ENCODE measurements at regions not wholly inside any gene's neighbourhood (a gene's known extent, or its start where the extent isn't known, plus 50 kb on each side); places are given as distances from the start of the nearest gene placed in this dataset.
"Not testable (repeated sequence)": the region's sequence is repeated elsewhere in the genome, so short reads cannot be mapped to it uniquely, and the experiment has no call there.

DNA sequence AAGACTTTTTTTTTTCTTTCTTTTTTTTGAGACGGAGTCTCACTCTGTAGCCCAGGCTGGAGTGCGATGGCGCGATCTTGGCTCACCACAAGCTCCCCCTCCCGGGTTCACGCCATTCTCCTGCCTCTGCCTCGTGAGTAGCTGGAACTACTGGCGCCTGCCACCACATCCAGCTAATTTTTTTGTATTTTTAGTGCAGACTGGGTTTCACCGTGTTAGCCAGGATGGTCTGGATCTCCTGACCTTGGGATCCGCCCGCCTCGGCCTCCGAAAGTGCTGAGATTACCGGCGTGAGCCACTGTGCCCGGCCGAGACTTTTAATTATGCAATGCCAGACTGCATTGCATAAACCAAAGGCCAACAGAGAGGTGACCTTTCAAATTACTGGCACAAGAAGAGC, 62.6 kb upstream of the GOLGA8Q start:
- not testable (repeated sequence) for H2BK15ac ChIP-seq (ENCODE audit: low read length); H3K27me3 ChIP-seq (ENCODE audit: control insufficient read depth in 3 of 3, insufficient read depth in 3 of 3, low read depth in 1 of 3, low read length in 3 of 3); H2BK12ac ChIP-seq (ENCODE audit: low read length); H3K36me3 ChIP-seq (replicated peaks in 1 of 2; ENCODE audit: control insufficient read depth in 2 of 2, insufficient read depth in 2 of 2, low read length in 2 of 2); H2BK5ac ChIP-seq (ENCODE audit: low read length); H3K4me1 ChIP-seq (ENCODE audit: control insufficient read depth in 2 of 2, insufficient read depth in 1 of 2, low read depth in 1 of 2, low read length in 2 of 2); H3K14ac ChIP-seq (ENCODE audit: low read length); H3K9ac ChIP-seq (ENCODE audit: low read depth, low read length, poor library complexity); H3K18ac ChIP-seq (ENCODE audit: low read length); H3K4me2 ChIP-seq (ENCODE audit: insufficient read depth, low read length, poor library complexity, severe bottlenecking); H4K8ac ChIP-seq (ENCODE audit: low read depth, low read length); H2AFZ ChIP-seq (ENCODE audit: low read length); H3K9me3 ChIP-seq (replicated peaks in 1 of 2; ENCODE audit: control insufficient read depth in 2 of 2, insufficient read depth in 1 of 2, low read depth in 1 of 2, low read length in 2 of 2); H2BK120ac ChIP-seq (ENCODE audit: low read depth, low read length); H3K27ac ChIP-seq (replicated peaks; ENCODE audit: low read length); H3K4ac ChIP-seq (ENCODE audit: low read length); H4K91ac ChIP-seq (ENCODE audit: low read depth, low read length, poor library complexity); H2AK5ac ChIP-seq (ENCODE audit: low read depth, low read length); H3K4me3 ChIP-seq (ENCODE audit: low read length in 2 of 2); H3K23ac ChIP-seq (ENCODE audit: low read depth, low read length, poor library complexity); DNase-seq (ENCODE audit: low spot score); H3K79me1 ChIP-seq (ENCODE audit: low read depth, low read length)
- WGBS, 2 donors (ENCODE audit: extremely low coverage in 2 of 2, insufficient read length in 2 of 2, insufficient replicate concordance in 1 of 2), result no CpG with 5 or more reads among the region's 17 CpGs

DNA sequence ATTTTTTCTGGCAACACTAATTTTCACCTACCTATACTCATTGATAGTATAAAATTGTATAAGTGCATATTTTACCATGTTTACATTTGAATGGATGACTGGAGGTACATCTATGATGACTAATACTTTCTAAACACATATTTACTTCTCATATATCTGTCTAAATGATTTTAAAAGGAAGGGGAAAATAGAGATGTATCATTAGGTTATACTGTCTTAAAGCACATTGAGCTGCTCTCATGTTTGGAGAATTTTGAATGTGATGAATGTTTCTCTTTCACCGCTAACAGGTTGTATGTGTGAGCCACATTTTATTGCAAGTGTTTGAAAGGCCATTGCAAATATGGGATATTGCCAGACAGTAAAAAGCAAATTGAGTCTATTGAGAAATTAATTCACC, 61.5 kb upstream of the GOLGA8Q start:
- not testable (repeated sequence) for H4K91ac ChIP-seq (ENCODE audit: low read depth, low read length, poor library complexity); H2AK5ac ChIP-seq (ENCODE audit: low read depth, low read length); H3K4me1 ChIP-seq (ENCODE audit: control insufficient read depth in 2 of 2, insufficient read depth in 1 of 2, low read depth in 1 of 2, low read length in 2 of 2); H3K4ac ChIP-seq (ENCODE audit: low read length); H4K8ac ChIP-seq (ENCODE audit: low read depth, low read length); H2BK12ac ChIP-seq (ENCODE audit: low read length); H3K36me3 ChIP-seq (replicated peaks in 1 of 2; ENCODE audit: control insufficient read depth in 2 of 2, insufficient read depth in 2 of 2, low read length in 2 of 2); H3K79me1 ChIP-seq (ENCODE audit: low read depth, low read length); H3K14ac ChIP-seq (ENCODE audit: low read length); H3K4me3 ChIP-seq (ENCODE audit: low read length in 2 of 2); H3K9ac ChIP-seq (ENCODE audit: low read depth, low read length, poor library complexity); DNase-seq (ENCODE audit: low spot score); H2AFZ ChIP-seq (ENCODE audit: low read length); H2BK15ac ChIP-seq (ENCODE audit: low read length); H2BK120ac ChIP-seq (ENCODE audit: low read depth, low read length); H3K9me3 ChIP-seq (replicated peaks in 1 of 2; ENCODE audit: control insufficient read depth in 2 of 2, insufficient read depth in 1 of 2, low read depth in 1 of 2, low read length in 2 of 2); H3K18ac ChIP-seq (ENCODE audit: low read length); H3K27me3 ChIP-seq (ENCODE audit: control insufficient read depth in 3 of 3, insufficient read depth in 3 of 3, low read depth in 1 of 3, low read length in 3 of 3); H3K27ac ChIP-seq (replicated peaks; ENCODE audit: low read length); H3K23ac ChIP-seq (ENCODE audit: low read depth, low read length, poor library complexity); H3K4me2 ChIP-seq (ENCODE audit: insufficient read depth, low read length, poor library complexity, severe bottlenecking); H2BK5ac ChIP-seq (ENCODE audit: low read length)
- no CpG with 5 or more reads among the region's 1 CpG for WGBS, 2 donors (ENCODE audit: extremely low coverage in 2 of 2, insufficient read length in 2 of 2, insufficient replicate concordance in 1 of 2)

DNA sequence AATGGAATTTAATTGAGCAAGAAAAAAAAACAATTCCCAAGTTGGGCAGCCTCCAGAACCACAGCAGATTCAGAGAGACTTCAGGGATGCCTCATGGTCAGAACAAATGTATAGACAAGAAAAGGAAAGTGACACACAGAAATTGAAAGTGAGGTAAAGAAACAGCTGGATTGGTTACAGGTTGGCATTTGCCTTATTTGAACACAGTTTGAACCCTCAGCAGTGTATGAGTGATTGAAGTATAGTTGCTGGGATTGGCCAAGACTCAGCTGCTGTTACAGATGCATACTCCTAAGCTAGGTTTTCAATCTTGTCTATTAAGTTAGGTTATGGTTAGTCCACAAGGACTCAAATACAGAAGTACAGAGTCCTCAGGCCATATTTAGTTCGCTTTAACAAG, 57.9 kb upstream of the GOLGA8Q start:
- DNase-seq (ENCODE audit: low spot score); H2BK5ac ChIP-seq (ENCODE audit: low read length); H2BK120ac ChIP-seq (ENCODE audit: low read depth, low read length); H3K79me1 ChIP-seq (ENCODE audit: low read depth, low read length); H3K14ac ChIP-seq (ENCODE audit: low read length); H3K4me1 ChIP-seq (ENCODE audit: control insufficient read depth in 2 of 2, insufficient read depth in 1 of 2, low read depth in 1 of 2, low read length in 2 of 2); H2AFZ ChIP-seq (ENCODE audit: low read length); H2BK12ac ChIP-seq (ENCODE audit: low read length); H3K23ac ChIP-seq (ENCODE audit: low read depth, low read length, poor library complexity); H3K9ac ChIP-seq (ENCODE audit: low read depth, low read length, poor library complexity); H3K4me3 ChIP-seq (ENCODE audit: low read length in 2 of 2); H3K9me3 ChIP-seq (replicated peaks in 1 of 2; ENCODE audit: control insufficient read depth in 2 of 2, insufficient read depth in 1 of 2, low read depth in 1 of 2, low read length in 2 of 2); H3K27ac ChIP-seq (replicated peaks; ENCODE audit: low read length); H2BK15ac ChIP-seq (ENCODE audit: low read length); H3K4me2 ChIP-seq (ENCODE audit: insufficient read depth, low read length, poor library complexity, severe bottlenecking); H4K8ac ChIP-seq (ENCODE audit: low read depth, low read length); H4K91ac ChIP-seq (ENCODE audit: low read depth, low read length, poor library complexity); H3K4ac ChIP-seq (ENCODE audit: low read length); H2AK5ac ChIP-seq (ENCODE audit: low read depth, low read length); H3K18ac ChIP-seq (ENCODE audit: low read length); H3K27me3 ChIP-seq (ENCODE audit: control insufficient read depth in 3 of 3, insufficient read depth in 3 of 3, low read depth in 1 of 3, low read length in 3 of 3); H3K36me3 ChIP-seq (replicated peaks in 1 of 2; ENCODE audit: control insufficient read depth in 2 of 2, insufficient read depth in 2 of 2, low read length in 2 of 2): not testable (repeated sequence)
- WGBS, 2 donors (ENCODE audit: extremely low coverage in 2 of 2, insufficient read length in 2 of 2, insufficient replicate concordance in 1 of 2), result no CpG with 5 or more reads among the region's 1 CpG

DNA sequence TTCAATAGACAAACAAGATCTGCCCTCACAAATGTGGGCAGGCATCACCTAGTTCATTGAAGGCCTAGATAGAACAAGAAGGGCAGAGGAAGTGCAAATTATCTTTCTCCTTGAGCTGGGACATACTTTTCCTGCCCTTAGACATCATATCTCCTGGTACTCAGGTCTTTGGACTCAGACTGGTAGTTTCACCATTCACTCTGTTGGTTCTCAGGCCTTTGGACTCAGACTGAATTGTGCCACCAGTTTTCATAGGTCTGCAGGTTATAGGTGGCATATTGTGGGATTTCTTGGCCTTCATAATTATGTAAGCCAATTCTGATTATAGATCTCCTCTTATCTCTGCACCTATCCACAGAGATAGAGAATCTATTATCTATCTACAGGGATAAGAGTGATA, 54.6 kb upstream of the GOLGA8Q start:
- not testable (repeated sequence) for H4K91ac ChIP-seq (ENCODE audit: low read depth, low read length, poor library complexity)

More for the DNA sequence above, 54.6 kb upstream of the GOLGA8Q start:
- DNase-seq (ENCODE audit: low spot score); H3K4me2 ChIP-seq (ENCODE audit: insufficient read depth, low read length, poor library complexity, severe bottlenecking); H2BK120ac ChIP-seq (ENCODE audit: low read depth, low read length); H2AFZ ChIP-seq (ENCODE audit: low read length); H2BK15ac ChIP-seq (ENCODE audit: low read length); H3K14ac ChIP-seq (ENCODE audit: low read length); H2BK12ac ChIP-seq (ENCODE audit: low read length); H3K9me3 ChIP-seq (replicated peaks in 1 of 2; ENCODE audit: control insufficient read depth in 2 of 2, insufficient read depth in 1 of 2, low read depth in 1 of 2, low read length in 2 of 2); H3K4me3 ChIP-seq (ENCODE audit: low read length in 2 of 2); H3K23ac ChIP-seq (ENCODE audit: low read depth, low read length, poor library complexity); H3K9ac ChIP-seq (ENCODE audit: low read depth, low read length, poor library complexity); H3K4ac ChIP-seq (ENCODE audit: low read length); H3K27ac ChIP-seq (replicated peaks; ENCODE audit: low read length); H3K36me3 ChIP-seq (replicated peaks in 1 of 2; ENCODE audit: control insufficient read depth in 2 of 2, insufficient read depth in 2 of 2, low read length in 2 of 2); H4K8ac ChIP-seq (ENCODE audit: low read depth, low read length); H2AK5ac ChIP-seq (ENCODE audit: low read depth, low read length); H3K27me3 ChIP-seq (ENCODE audit: control insufficient read depth in 3 of 3, insufficient read depth in 3 of 3, low read depth in 1 of 3, low read length in 3 of 3); H3K79me1 ChIP-seq (ENCODE audit: low read depth, low read length); H3K18ac ChIP-seq (ENCODE audit: low read length); H3K4me1 ChIP-seq (ENCODE audit: control insufficient read depth in 2 of 2, insufficient read depth in 1 of 2, low read depth in 1 of 2, low read length in 2 of 2); H2BK5ac ChIP-seq (ENCODE audit: low read length): not testable (repeated sequence)

All from neuronal stem cell (in vitro differentiated cells).